Right ventricle myocardium superior (tissue), 1 donor: ENCODE measurements at regions not wholly inside any gene's neighbourhood (a gene's known extent, or its start where the extent isn't known, plus 50 kb on each side); places are given as distances from the start of the nearest gene placed in this dataset.
"Not testable (repeated sequence)": the region's sequence is repeated elsewhere in the genome, so short reads cannot be mapped to it uniquely, and the experiment has no call there.

Source experiments
- ATAC-seq: fragments of 200-7000 bp; cut with Tn5 transposase; one replicate; pipeline ENCODE4 v1.9.1; 2020; ENCODE audit warnings: mild to moderate bottlenecking; ENCODE audit not compliant: poor library complexity
- DNase-seq: peaks from one replicate; pipeline ENCODE4 v3.0.0-alpha.2; 2020
- intact Hi-C: fragments of 100-400 bp; cut with DNase I; formaldehyde crosslinking; loops from one replicate; pipeline ENCODE4 v1.11.2; 2022
- donor health status: DM: no; HTN: yes; CAD: no; lungs with severe emphysema.

- intact Hi-C loops: no loop called here
- ATAC-seq: peak; percentile 74
- peak; percentile 47 for DNase-seq
These were observed 324.7 kb downstream of the SHQ1 start for GRCh38 chr3:72523429-72524151.

GRCh38 chr3:72520690-72521308 lies 327.4 kb downstream of the SHQ1 start:
- intact Hi-C loops: no loop called here
- no peak for ATAC-seq

GRCh38 chr3:72519946-72520604 lies 328.2 kb downstream of the SHQ1 start:
- intact Hi-C loops: no loop called here
- no peak for ATAC-seq
- DNase-seq: no peak

More at GRCh38 chr3:72520690-72521308, 327.4 kb downstream of the SHQ1 start:
- no peak for DNase-seq

- ATAC-seq: no peak
- no peak for DNase-seq
- intact Hi-C loops: no loop called here
These were observed 330.3 kb downstream of the SHQ1 start for GRCh38 chr3:72517921-72518424.

- intact Hi-C loops: no loop called here
- DNase-seq (no peak), ATAC-seq (no peak)
These were observed 330.9 kb downstream of the SHQ1 start for GRCh38 chr3:72517336-72517735.

GRCh38 chr3:72516361-72516760 lies 331.9 kb downstream of the SHQ1 start:
- no peak for ATAC-seq
- no peak for DNase-seq
- intact Hi-C loops: no loop called here

GRCh38 chr3:72515941-72516340 lies 332.3 kb downstream of the SHQ1 start:
- no peak for DNase-seq
- ATAC-seq: no peak
- intact Hi-C loops: no loop called here

GRCh38 chr3:72515281-72515680 lies 333.0 kb downstream of the SHQ1 start:
- no peak for ATAC-seq
- intact Hi-C loops: no loop called here

GRCh38 chr3:72510247-72510646 lies 338.0 kb downstream of the SHQ1 start:
- intact Hi-C loops: no loop called here
- ATAC-seq (no peak), DNase-seq (no peak)

More at GRCh38 chr3:72515281-72515680, 333.0 kb downstream of the SHQ1 start:
- no peak for DNase-seq

- DNase-seq (no peak), ATAC-seq (no peak)
- intact Hi-C loops: no loop called here
These were observed 342.5 kb downstream of the SHQ1 start for GRCh38 chr3:72505539-72506405.

GRCh38 chr3:72497501-72497900 lies 350.7 kb downstream of the SHQ1 start:
- intact Hi-C loops, ATAC-seq: not testable (repeated sequence)

GRCh38 chr3:72496051-72496670 lies 352.1 kb downstream of the SHQ1 start:
- intact Hi-C loops: no loop called here
- DNase-seq (no peak), ATAC-seq (no peak)

More at GRCh38 chr3:72497501-72497900, 350.7 kb downstream of the SHQ1 start:
- DNase-seq: not testable (repeated sequence)

- intact Hi-C loops: no loop called here
- DNase-seq: no peak
These were observed 353.6 kb downstream of the SHQ1 start for GRCh38 chr3:72494626-72495025.

GRCh38 chr3:72494130-72494529 lies 354.1 kb downstream of the SHQ1 start:
- ATAC-seq (no peak), DNase-seq (no peak)
- intact Hi-C loops: no loop called here

More at GRCh38 chr3:72494626-72495025, 353.6 kb downstream of the SHQ1 start:
- ATAC-seq: no peak

GRCh38 chr3:72492240-72492639 lies 356.0 kb downstream of the SHQ1 start:
- ATAC-seq: peak; percentile 85
- intact Hi-C loops: no loop called here
- DNase-seq: peak; percentile 86

GRCh38 chr3:72490688-72491435 lies 357.4 kb downstream of the SHQ1 start:
- ATAC-seq (no peak), DNase-seq (no peak)
- intact Hi-C loops: no loop called here

GRCh38 chr3:72489901-72490300 lies 358.3 kb downstream of the SHQ1 start:
- DNase-seq (no peak), ATAC-seq (no peak)
- intact Hi-C loops: no loop called here

- ATAC-seq (no peak), DNase-seq (no peak)
- intact Hi-C loops: no loop called here
These were observed 359.6 kb downstream of the SHQ1 start for GRCh38 chr3:72488738-72489035.
